Dendritic cell treated with granulocyte-macrophage colony-stimulating factor and Interleukin-4, amounts not matched to agents 40 ng/mL and 50 ng/mL, for 4 days (primary cell): ENCODE measurements at regions not wholly inside any gene's neighbourhood (a gene's known extent, or its start where the extent isn't known, plus 50 kb on each side); places are given as distances from the start of the nearest gene placed in this dataset.

Source experiments
- H3K27ac Mint-ChIP-seq: one replicate; pipeline ENCODE4 v1.8.0; 2022; ENCODE audit warnings: mild to moderate bottlenecking, mixed read lengths
- H3K27me3 Mint-ChIP-seq: one replicate; pipeline ENCODE4 v1.8.0; 2022; ENCODE audit warnings: mild to moderate bottlenecking, mixed read lengths
- H3K36me3 Mint-ChIP-seq: one replicate; pipeline ENCODE4 v1.8.0; 2022; ENCODE audit warnings: low read depth, mixed read lengths
- H3K4me1 Mint-ChIP-seq: one replicate; pipeline ENCODE4 v1.8.0; 2022; ENCODE audit warnings: low read depth, mixed read lengths
- H3K4me3 Mint-ChIP-seq: one replicate; pipeline ENCODE4 v1.8.0; 2022; ENCODE audit warnings: mild to moderate bottlenecking, moderate library complexity, mixed read lengths
- H3K9me3 Mint-ChIP-seq: one replicate; pipeline ENCODE4 v1.8.0; 2022; ENCODE audit warnings: mixed read lengths
- intact Hi-C: fragments of 100-400 bp; cut with micrococcal nuclease; formaldehyde crosslinking; loops from one replicate; pipeline ENCODE4 v1.15.0; 2022

DNA sequence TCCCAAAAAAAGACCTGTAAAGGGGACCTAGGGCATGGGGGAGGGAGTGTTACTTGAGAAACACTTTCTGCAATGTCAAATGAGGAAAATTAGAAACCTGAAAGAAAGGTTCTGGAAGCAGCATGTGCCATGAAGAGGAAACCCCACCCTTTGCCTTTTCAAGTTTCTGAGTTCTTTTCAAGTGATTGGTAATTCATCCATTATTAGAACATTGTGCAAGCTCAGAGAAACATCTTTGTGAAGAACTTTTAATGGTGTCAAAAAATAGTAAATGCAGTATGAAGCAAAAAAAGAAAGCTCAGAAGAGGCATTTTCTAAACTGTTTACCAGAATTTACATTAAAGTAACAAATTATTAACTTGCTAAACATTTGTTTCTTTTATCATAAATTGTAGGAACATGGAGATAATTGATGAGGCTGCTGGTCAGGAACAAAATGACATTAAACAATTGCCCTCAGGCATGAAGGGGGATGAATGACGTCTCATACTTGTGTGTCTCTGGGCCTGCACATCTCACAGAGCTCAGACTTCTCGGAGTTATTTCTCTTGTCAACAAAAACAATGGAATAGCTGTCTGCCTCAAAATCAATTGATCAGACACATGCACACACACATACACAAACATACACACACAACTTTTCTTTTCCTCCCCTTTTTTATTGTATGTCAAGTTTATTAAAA lies 1946.0 kb upstream of the CDH6 start:
- Mint-ChIP-seq H3K36me3 (no peaks in the 10 kb centered on the region), H3K9me3 (peaks cover 10% of the 10 kb centered on the region)
- intact Hi-C loops, result no loop called here

DNA sequence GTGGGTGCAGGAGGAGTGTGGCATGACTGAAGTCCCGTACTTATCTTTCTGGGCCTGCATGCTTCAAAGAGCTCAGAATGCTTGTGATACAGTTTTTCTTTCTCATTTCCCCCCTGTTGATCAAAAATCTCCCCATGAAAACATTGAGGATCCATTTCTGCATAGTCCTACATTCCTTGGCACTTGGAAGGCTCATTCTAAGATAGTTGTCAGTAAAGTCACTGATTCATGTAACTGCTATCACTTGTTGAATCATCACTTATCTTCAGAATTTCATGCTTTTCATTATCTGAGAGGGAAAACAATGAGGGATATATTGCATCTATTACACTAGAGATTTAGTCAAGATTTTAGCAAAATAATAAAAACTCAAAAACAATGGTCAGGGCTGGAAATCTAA lies 1953.1 kb upstream of the CDH6 start:
- Mint-ChIP-seq H3K27me3 (no peaks in the 10 kb centered on the region), H3K4me3 (no peak overlapping the region), H3K36me3 (no peaks in the 10 kb centered on the region), H3K4me1 (no peaks in the 10 kb centered on the region), H3K9me3 (peaks cover 30% of the 10 kb centered on the region), H3K27ac (no peak overlapping the region)
- intact Hi-C loops, result no loop called here

More for the DNA sequence above, 1946.0 kb upstream of the CDH6 start:
- Mint-ChIP-seq H3K27ac (no peak overlapping the region), H3K4me3 (no peak overlapping the region), H3K27me3 (no peaks in the 10 kb centered on the region), H3K4me1 (no peaks in the 10 kb centered on the region)

GRCh38 chr5:29239606-29240005 lies 1953.9 kb upstream of the CDH6 start:
- no peaks in the 10 kb centered on the region for H3K36me3 Mint-ChIP-seq
- H3K27me3 Mint-ChIP-seq, result no peaks in the 10 kb centered on the region
- no peaks in the 10 kb centered on the region for H3K4me1 Mint-ChIP-seq
- intact Hi-C loops, result no loop called here
- H3K27ac Mint-ChIP-seq, result no peak overlapping the region
- peaks cover 30% of the 10 kb centered on the region for H3K9me3 Mint-ChIP-seq
- H3K4me3 Mint-ChIP-seq, result no peak overlapping the region

- no peaks in the 10 kb centered on the region for H3K36me3 Mint-ChIP-seq
- H3K9me3 Mint-ChIP-seq, result peaks cover 30% of the 10 kb centered on the region
- intact Hi-C loops, result no loop called here
- H3K4me3 Mint-ChIP-seq, result no peak overlapping the region
- no peaks in the 10 kb centered on the region for H3K27me3 Mint-ChIP-seq
- no peak overlapping the region for H3K27ac Mint-ChIP-seq
- no peaks in the 10 kb centered on the region for H3K4me1 Mint-ChIP-seq
Measured at GRCh38 chr5:29238115-29238514, 1955.4 kb upstream of the CDH6 start.

DNA sequence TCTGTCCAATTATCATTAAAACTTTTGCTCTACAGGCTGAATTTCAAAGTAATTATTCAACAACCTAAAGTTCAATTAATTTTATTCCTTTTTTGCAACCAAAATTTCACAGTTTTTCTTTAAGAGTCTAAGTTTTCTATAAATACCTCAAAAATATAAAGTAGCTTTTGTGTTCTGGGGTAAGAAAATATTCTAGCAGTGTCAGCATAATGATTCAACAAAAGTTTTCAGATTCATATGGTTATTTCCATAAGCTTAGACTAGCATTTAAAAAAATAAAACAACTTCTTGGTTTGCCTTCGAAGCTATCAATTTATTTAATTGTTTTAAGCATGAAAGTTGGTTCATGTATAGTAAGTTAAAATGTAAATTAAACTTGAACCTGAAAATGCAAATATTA lies 1962.3 kb upstream of the CDH6 start:
- no peaks in the 10 kb centered on the region for H3K36me3 Mint-ChIP-seq
- H3K27me3 Mint-ChIP-seq, result no peaks in the 10 kb centered on the region
- H3K4me3 Mint-ChIP-seq, result no peak overlapping the region
- no peak overlapping the region for H3K27ac Mint-ChIP-seq
- no peaks in the 10 kb centered on the region for H3K4me1 Mint-ChIP-seq
- H3K9me3 Mint-ChIP-seq, result no peaks in the 10 kb centered on the region
- intact Hi-C loops, result no loop called here

DNA sequence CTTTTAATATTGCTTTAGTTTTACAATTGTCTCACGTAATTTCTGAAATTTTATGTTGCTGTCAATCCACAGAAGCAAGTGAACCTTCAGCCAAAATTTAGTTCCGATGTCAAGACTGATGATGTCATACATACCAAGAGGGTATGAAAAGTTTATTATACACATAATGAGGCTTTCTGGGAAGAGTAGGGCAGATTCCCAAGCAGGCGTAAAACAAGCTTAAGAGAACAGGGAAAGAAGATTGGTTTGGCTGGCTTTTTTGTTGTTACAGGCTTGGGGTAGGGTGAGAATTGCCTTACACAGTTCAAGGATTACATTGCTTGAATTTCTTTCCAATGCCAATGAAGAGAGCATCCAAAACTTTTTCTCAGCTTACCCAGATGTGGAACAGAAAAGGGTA lies 1962.9 kb upstream of the CDH6 start:
- H3K4me3 Mint-ChIP-seq, result no peak overlapping the region
- no peaks in the 10 kb centered on the region for H3K4me1 Mint-ChIP-seq
- H3K27me3 Mint-ChIP-seq, result no peaks in the 10 kb centered on the region
- H3K27ac Mint-ChIP-seq, result no peak overlapping the region
- H3K9me3 Mint-ChIP-seq, result no peaks in the 10 kb centered on the region
- H3K36me3 Mint-ChIP-seq, result no peaks in the 10 kb centered on the region
- intact Hi-C loops, result no loop called here

DNA sequence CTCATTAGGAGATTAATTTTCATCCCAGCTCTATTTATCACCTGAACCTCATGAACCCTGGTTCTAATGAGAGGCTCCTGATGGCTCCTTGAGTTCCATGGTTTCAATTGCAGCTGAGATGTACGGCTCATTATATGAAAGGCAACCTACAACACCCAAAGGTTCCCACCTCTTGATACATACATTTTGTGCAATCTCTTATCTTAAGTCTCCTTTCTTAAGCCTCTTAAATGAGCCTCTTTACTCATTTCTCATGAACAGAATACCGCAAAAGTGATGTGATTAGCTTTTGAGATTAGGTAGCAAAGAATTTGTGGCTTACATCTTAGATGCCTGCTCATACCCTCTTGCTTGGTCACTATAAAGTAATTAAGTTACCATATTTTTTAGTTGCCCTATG lies 1964.0 kb upstream of the CDH6 start:
- Mint-ChIP-seq H3K27ac (no peak overlapping the region), H3K4me3 (no peak overlapping the region), H3K27me3 (no peaks in the 10 kb centered on the region), H3K4me1 (no peaks in the 10 kb centered on the region), H3K9me3 (peaks cover 2% of the 10 kb centered on the region), H3K36me3 (no peaks in the 10 kb centered on the region)
- intact Hi-C loops, result no loop called here

DNA sequence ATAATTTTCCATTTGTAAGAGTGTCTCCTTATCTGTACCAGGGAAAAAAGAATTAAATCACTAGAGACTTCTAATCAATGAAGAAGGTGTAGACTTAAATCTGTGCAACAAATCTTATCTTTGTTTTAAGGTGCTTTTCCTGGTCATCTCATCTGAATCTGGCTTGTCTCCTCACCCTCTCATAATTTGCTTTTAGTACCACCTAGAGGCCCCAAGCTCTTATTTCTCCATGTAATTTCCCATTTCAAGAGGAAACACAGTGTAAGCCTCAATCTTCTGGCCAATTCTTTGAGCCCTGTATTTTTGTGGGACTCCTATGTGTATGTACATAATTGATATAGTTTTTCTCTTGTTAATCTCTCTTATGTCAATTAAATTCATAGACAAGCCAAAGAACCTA lies 1975.3 kb upstream of the CDH6 start:
- peaks cover 11% of the 10 kb centered on the region for H3K9me3 Mint-ChIP-seq

DNA sequence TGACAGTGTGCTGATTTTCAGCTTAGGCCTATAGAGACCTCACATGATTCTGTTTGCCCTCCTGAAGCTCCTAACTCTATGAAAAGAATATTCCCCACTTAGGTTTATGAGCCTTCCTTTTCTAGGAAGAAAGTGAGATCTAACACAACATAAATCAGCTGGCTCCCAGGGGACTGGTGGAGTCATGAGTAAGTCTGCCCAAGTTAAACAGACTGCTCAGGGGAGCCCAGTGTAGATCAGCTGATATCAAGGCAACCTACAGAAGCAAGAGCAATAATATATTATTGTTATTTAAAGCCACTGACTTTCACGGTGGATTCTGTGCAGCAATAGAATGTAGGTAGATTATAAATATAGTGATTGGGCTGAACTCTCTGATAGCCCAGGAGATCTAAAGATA lies 1978.6 kb upstream of the CDH6 start:
- Mint-ChIP-seq H3K9me3 (peaks cover 11% of the 10 kb centered on the region), H3K4me1 (no peaks in the 10 kb centered on the region), H3K36me3 (no peaks in the 10 kb centered on the region), H3K27ac (no peak overlapping the region), H3K4me3 (no peak overlapping the region), H3K27me3 (no peaks in the 10 kb centered on the region)
- intact Hi-C loops, result no loop called here

More for the DNA sequence above, 1975.3 kb upstream of the CDH6 start:
- H3K4me1 Mint-ChIP-seq, result no peaks in the 10 kb centered on the region
- intact Hi-C loops, result no loop called here
- H3K27me3 Mint-ChIP-seq, result no peaks in the 10 kb centered on the region
- no peaks in the 10 kb centered on the region for H3K36me3 Mint-ChIP-seq
- no peak overlapping the region for H3K4me3 Mint-ChIP-seq
- no peak overlapping the region for H3K27ac Mint-ChIP-seq

- Mint-ChIP-seq H3K4me3 (no peak overlapping the region), H3K9me3 (peaks cover 11% of the 10 kb centered on the region)
Measured at GRCh38 chr5:29213475-29213874, 1980.0 kb upstream of the CDH6 start.

DNA sequence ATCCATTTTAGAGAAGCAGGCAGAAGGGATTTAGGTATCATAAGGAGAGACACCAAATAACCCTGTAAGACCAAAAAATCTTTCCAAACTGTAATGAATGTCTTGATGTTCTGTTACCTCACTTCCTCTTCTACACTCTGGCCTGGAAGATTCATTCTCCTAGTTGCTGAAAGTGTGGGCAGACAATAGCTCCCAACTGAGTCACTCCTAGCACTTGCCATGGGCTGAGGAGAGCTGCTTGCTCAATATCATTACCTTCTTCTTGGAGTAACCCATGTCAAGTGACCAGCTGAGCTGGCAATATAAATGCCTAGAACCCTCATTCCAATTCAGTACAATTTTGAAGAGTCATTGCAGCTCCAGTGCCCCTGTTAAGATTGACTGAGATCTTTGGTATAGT lies 1985.5 kb upstream of the CDH6 start:
- intact Hi-C loops, result no loop called here
- H3K9me3 Mint-ChIP-seq, result no peaks in the 10 kb centered on the region
- H3K27me3 Mint-ChIP-seq, result no peaks in the 10 kb centered on the region
- H3K4me3 Mint-ChIP-seq, result no peak overlapping the region
- H3K36me3 Mint-ChIP-seq, result no peaks in the 10 kb centered on the region
- no peak overlapping the region for H3K27ac Mint-ChIP-seq
- no peaks in the 10 kb centered on the region for H3K4me1 Mint-ChIP-seq

More at GRCh38 chr5:29213475-29213874, 1980.0 kb upstream of the CDH6 start:
- H3K36me3 Mint-ChIP-seq, result no peaks in the 10 kb centered on the region
- no peaks in the 10 kb centered on the region for H3K4me1 Mint-ChIP-seq
- H3K27me3 Mint-ChIP-seq, result no peaks in the 10 kb centered on the region
- no peak overlapping the region for H3K27ac Mint-ChIP-seq
- intact Hi-C loops, result no loop called here

DNA sequence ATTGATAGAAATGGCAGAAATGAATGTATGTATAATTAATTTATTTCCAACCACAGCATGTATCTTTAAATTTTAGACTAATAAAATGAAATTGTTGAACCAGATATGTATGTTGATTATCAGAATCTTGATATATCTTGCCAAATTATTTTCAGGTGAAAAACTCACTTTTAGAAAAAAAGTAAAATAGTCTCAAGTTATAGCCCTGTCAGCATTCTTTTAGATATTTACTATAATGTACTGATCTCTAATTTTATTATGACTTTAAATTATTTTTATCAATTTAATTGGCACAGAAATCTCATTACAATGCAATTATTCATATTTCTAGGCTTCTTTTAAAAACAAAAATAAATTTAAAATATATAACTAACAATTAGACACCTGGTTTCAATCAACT lies 1990.4 kb upstream of the CDH6 start:
- Mint-ChIP-seq H3K36me3 (no peaks in the 10 kb centered on the region), H3K4me1 (no peaks in the 10 kb centered on the region), H3K27me3 (no peaks in the 10 kb centered on the region), H3K4me3 (no peak overlapping the region), H3K27ac (no peak overlapping the region), H3K9me3 (no peaks in the 10 kb centered on the region)
- intact Hi-C loops, result no loop called here

GRCh38 chr5:29197631-29198454 lies 1995.6 kb upstream of the CDH6 start:
- no peaks in the 10 kb centered on the region for H3K36me3 Mint-ChIP-seq
- intact Hi-C loops, result no loop called here

DNA sequence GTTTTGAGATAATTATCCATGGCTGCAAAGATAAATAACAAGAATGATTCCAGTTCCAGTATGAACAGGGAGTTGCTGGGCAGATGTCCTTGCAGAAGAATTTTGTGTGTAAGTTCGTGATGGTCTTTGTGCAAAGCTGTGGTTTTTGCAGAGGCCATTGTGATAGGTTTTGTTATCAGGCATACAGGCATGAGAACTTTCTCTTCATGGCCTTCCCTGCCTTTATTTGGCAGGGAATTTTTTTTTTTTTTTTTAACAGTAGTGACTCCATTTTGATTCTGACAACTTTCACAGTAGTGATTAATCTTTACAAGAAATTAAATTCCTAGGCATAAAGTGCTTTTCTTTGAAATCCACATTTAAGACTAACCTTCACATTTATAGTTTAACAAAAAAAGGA lies 1999.5 kb upstream of the CDH6 start:
- Mint-ChIP-seq H3K4me1 (no peaks in the 10 kb centered on the region), H3K36me3 (no peaks in the 10 kb centered on the region), H3K9me3 (no peaks in the 10 kb centered on the region), H3K4me3 (no peak overlapping the region), H3K27me3 (no peaks in the 10 kb centered on the region), H3K27ac (no peak overlapping the region)
- intact Hi-C loops, result no loop called here

More at GRCh38 chr5:29197631-29198454, 1995.6 kb upstream of the CDH6 start:
- H3K4me3 Mint-ChIP-seq, result no peak overlapping the region
- no peak overlapping the region for H3K27ac Mint-ChIP-seq
- no peaks in the 10 kb centered on the region for H3K9me3 Mint-ChIP-seq
- H3K4me1 Mint-ChIP-seq, result no peaks in the 10 kb centered on the region
- H3K27me3 Mint-ChIP-seq, result no peaks in the 10 kb centered on the region
